Bronchial epithelial cell (primary cell): ENCODE measurements at regions not wholly inside any gene's neighbourhood (a gene's known extent, or its start where the extent isn't known, plus 50 kb on each side); places are given as distances from the start of the nearest gene placed in this dataset.

ENCODE experiments used
- DNase-seq: peaks from one replicate; pipeline ENCODE4 v3.0.0-alpha.2; 2010; ENCODE audit warnings: low read depth
- FAIRE-seq: peaks from 2 replicates; lab custom pipeline; 2011; peaks lifted over from hg19 to GRCh38; lab: Jason Lieb, UNC
- H3K27me3 ChIP-seq: 2 replicates; pipeline ENCODE4 v1.5.1; 2011; ENCODE audit warnings: low read length; ENCODE audit not compliant: control insufficient read depth, insufficient read depth
- H3K36me3 ChIP-seq: 2 replicates; pipeline ENCODE4 v1.5.1; 2011; ENCODE audit warnings: low read length; ENCODE audit not compliant: control insufficient read depth, insufficient read depth
- H3K4me3 ChIP-seq: 2 replicates; pipeline ENCODE4 v1.5.1; 2011; ENCODE audit warnings: mild to moderate bottlenecking, low read depth, low read length, control low read depth
- TF ChIP-seq, protein P1 (sequence below): IDR thresholded peaks from 2 replicates; pipeline ENCODE4 v1.5.1; 2011; ENCODE audit warnings: mild to moderate bottlenecking, moderate library complexity, low read length, control low read depth, inconsistent platforms; ENCODE audit not compliant: insufficient read depth, severe bottlenecking

DNA sequence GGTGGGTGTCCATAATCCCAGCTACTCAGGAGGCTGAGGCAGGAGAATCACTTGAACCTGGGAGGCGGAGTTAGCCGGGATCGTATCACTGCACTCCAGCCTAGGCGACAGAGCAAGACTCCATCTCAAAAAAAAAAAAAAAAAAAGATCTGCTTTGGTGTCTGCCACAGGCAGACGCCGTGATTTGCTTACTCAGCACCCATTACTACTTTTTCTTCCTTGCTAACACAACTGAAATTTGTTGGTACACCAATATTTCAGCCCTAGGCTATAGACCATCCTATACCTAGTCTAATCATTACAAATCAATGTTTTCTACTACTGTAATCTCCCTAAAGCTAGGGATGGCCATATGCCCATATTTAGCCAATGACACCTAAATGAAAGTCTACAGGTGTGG lies 53.5 kb upstream of the PARD3 start:
- DNase-seq (no peak), FAIRE-seq (no peak)
- TF ChIP-seq, protein P1, sequence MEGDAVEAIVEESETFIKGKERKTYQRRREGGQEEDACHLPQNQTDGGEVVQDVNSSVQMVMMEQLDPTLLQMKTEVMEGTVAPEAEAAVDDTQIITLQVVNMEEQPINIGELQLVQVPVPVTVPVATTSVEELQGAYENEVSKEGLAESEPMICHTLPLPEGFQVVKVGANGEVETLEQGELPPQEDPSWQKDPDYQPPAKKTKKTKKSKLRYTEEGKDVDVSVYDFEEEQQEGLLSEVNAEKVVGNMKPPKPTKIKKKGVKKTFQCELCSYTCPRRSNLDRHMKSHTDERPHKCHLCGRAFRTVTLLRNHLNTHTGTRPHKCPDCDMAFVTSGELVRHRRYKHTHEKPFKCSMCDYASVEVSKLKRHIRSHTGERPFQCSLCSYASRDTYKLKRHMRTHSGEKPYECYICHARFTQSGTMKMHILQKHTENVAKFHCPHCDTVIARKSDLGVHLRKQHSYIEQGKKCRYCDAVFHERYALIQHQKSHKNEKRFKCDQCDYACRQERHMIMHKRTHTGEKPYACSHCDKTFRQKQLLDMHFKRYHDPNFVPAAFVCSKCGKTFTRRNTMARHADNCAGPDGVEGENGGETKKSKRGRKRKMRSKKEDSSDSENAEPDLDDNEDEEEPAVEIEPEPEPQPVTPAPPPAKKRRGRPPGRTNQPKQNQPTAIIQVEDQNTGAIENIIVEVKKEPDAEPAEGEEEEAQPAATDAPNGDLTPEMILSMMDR: no peak
- H3K27me3 ChIP-seq: no peaks in the 10 kb centered on the region
- H3K36me3 ChIP-seq: no peaks in the 10 kb centered on the region
- H3K4me3 ChIP-seq: no peak overlapping the region

DNA sequence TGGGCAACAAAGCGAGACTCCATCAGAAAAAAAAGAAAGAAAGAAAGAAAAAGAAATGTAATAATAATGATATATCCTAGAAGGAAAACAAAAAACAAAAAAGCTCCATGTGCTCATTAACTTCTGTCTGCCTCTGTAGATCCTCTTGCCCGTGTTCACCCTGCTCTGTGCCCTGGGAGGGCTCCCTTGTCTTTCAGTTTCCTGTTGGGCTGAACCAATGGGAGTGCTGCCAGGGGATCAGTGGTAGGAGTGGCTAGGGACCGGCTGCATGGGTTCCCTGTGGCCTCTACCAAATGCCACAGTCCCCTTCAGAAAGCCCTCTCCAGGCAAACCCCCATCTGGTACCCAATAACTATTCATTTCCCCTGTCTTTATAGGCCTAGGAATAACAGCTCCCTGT lies 51.8 kb upstream of the PARD3 start:
- H3K4me3 ChIP-seq: no peak overlapping the region
- H3K36me3 ChIP-seq: no peaks in the 10 kb centered on the region
- TF ChIP-seq, protein P1: no peak
- FAIRE-seq: no peak
- H3K27me3 ChIP-seq: no peaks in the 10 kb centered on the region
- DNase-seq: no peak
